ENCODE measurements at regions not wholly inside any gene's neighbourhood (a gene's known extent, or its start where the extent isn't known, plus 50 kb on each side); places are given as distances from the start of the nearest gene placed in this dataset.

- TF ChIP-seq FOSL2 (IDR thresholded peaks at IDR 0.05) (no peak), FOSL2 (CRISPR knock-in tag; IDR thresholded peaks at IDR 0.05) (no peak), JUN (IDR thresholded peaks at IDR 0.05) (no peak), EP300 (IDR thresholded peaks at IDR 0.05) (no peak), ZSCAN20 (CRISPR knock-in tag; IDR thresholded peaks at IDR 0.05) (no peak), FOSB (CRISPR knock-in tag; IDR thresholded peaks at IDR 0.05) (no peak), MAFK (IDR thresholded peaks at IDR 0.05; ENCODE audit: partially characterized antibody) (no peak), CTCF (IDR thresholded peaks at IDR 0.05) (no peak), FOXS1 (CRISPR knock-in tag; IDR thresholded peaks at IDR 0.05) (no peak), RAD21 (conservative IDR thresholded peaks at IDR 0.05 in 1 of 2, IDR thresholded peaks at IDR 0.05 in 1 of 2) (no peak), ATOH8 (CRISPR knock-in tag; IDR thresholded peaks at IDR 0.05; ENCODE audit: low read depth) (no peak), JUNB (IDR thresholded peaks at IDR 0.05) (no peak)
- Histone ChIP-seq H3K4me3 (no peak overlapping the region), H3K4me2 (no peak overlapping the region), H3K4me1 (no peaks in the 10 kb centered on the region), H3K27ac (no peak overlapping the region), H3K9me3 (no peaks in the 10 kb centered on the region)
- WGBS (ENCODE audit: missing lambda C conversion rate) = under 1% methylated on average over 8 of the region's 10 CpGs
- POLR2A ChIA-PET = no interaction called here
- CTCF ChIA-PET = no interaction called here
- FAIRE-seq = no peak
- ATAC-seq = no peak
- DNase-seq (ENCODE audit: low read depth in 1 of 2, low spot score in 1 of 2) = no peak
Measured at GRCh38 chr10:130234171-130234965, 98.2 kb downstream of the GLRX3 start.

- ATAC-seq (no peak), FAIRE-seq (no peak), DNase-seq (ENCODE audit: low read depth in 1 of 2, low spot score in 1 of 2) (no peak)
- no peak overlapping the region for H3K4me3 ChIP-seq
- no peak overlapping the region for H3K27ac ChIP-seq
- H3K9me3 ChIP-seq = peaks cover 4% of the 10 kb centered on the region; the same call in 1 of the 3 replicates
- ChIA-PET POLR2A (no interaction called here), CTCF (no interaction called here)
- H3K4me1 ChIP-seq = no peaks in the 10 kb centered on the region
- 0% methylated on average over 1 of the region's 1 CpG for WGBS (ENCODE audit: missing lambda C conversion rate)
- no peak for TF ChIP-seq HOXA7 (CRISPR knock-in tag; IDR thresholded peaks at IDR 0.05)
- H3K4me2 ChIP-seq = no peak overlapping the region
Measured at GRCh38 chr10:130236711-130237110, 100.5 kb downstream of the GLRX3 start.

GRCh38 chr10:130240409-130240808 is 104.2 kb downstream of the GLRX3 start:
- Histone ChIP-seq H3K9me3 (peaks cover 4% of the 10 kb centered on the region; the same call in 2 of the 3 replicates), H3K27ac (no peak overlapping the region), H3K4me3 (no peak overlapping the region), H3K4me2 (no peak overlapping the region), H3K4me1 (no peaks in the 10 kb centered on the region)
- DNase-seq (ENCODE audit: low read depth in 1 of 2, low spot score in 1 of 2) (no peak), ATAC-seq (no peak), FAIRE-seq (no peak)
- ChIA-PET POLR2A (no interaction called here), CTCF (no interaction called here)
- WGBS (ENCODE audit: missing lambda C conversion rate) = 5% methylated on average over 2 of the region's 2 CpGs
- TF ChIP-seq TFCP2L1 (CRISPR knock-in tag; IDR thresholded peaks at IDR 0.05) (no peak), RNF2 (IDR thresholded peaks at IDR 0.05; ENCODE audit: borderline replicate concordance, low read depth) (no peak), CHD2 (IDR thresholded peaks at IDR 0.05; ENCODE audit: low read length, partially characterized antibody) (no peak), RCOR1 (IDR thresholded peaks at IDR 0.05; ENCODE audit: low read depth, low read length) (no peak), EHMT2 (IDR thresholded peaks at IDR 0.05; ENCODE audit: low read depth) (no peak), USF2 (IDR thresholded peaks at IDR 0.05) (no peak), NFE2L2 (conservative IDR thresholded peaks at IDR 0.05; ENCODE audit: low read length) (no peak), CEBPB (IDR thresholded peaks at IDR 0.05) (no peak), BCL3 (IDR thresholded peaks at IDR 0.05) (no peak), HDAC2 (IDR thresholded peaks at IDR 0.05) (no peak), CBX8 (IDR thresholded peaks at IDR 0.05) (no peak), ATOH8 (CRISPR knock-in tag; IDR thresholded peaks at IDR 0.05; ENCODE audit: low read depth) (no peak), HMGXB4 (CRISPR knock-in tag; IDR thresholded peaks at IDR 0.05; ENCODE audit: borderline replicate concordance) (no peak)

Data from A549 (cell line).